BJ (cell line): ENCODE measurements at regions not wholly inside any gene's neighbourhood (a gene's known extent, or its start where the extent isn't known, plus 50 kb on each side); places are given as distances from the start of the nearest gene placed in this dataset.

Source experiments
- CTCF ChIA-PET: fragments of 350-600 bp; formaldehyde crosslinking; extraction: SDS; loops from one replicate; lab custom pipeline; 2021; ENCODE audit warnings: antibody characterized with exemption, inconsistent platforms; lab: Yijun Ruan, JAX
- POLR2A ChIA-PET: fragments of 300-600 bp; sonication (Branson Sonifier 250); formaldehyde crosslinking; extraction: SDS; loops from one replicate; lab custom pipeline; 2021; ENCODE audit warnings: antibody characterized with exemption; lab: Charles Lee
- DNase-seq: peaks from one replicate; pipeline ENCODE4 v3.0.0-alpha.2; 2011; ENCODE audit warnings: low read depth
- H3K27me3 ChIP-seq: 2 replicates; pipeline ENCODE4 v1.6.0; 2011; ENCODE audit warnings: low read length; ENCODE audit not compliant: control insufficient read depth, insufficient read depth
- H3K36me3 ChIP-seq: 2 replicates; pipeline ENCODE4 v1.5.1; 2011; ENCODE audit warnings: low read length; ENCODE audit not compliant: control insufficient read depth, insufficient read depth
- H3K4me3 ChIP-seq: 2 replicates; pipeline ENCODE4 v1.5.1; 2011; ENCODE audit warnings: low read depth, mild to moderate bottlenecking, control low read depth, low read length
- CTCF ChIP-seq: IDR thresholded peaks from 2 replicates; pipeline ENCODE4 v1.5.1; 2011; ENCODE audit warnings: low read depth, mild to moderate bottlenecking, control low read depth, inconsistent platforms, low read length, moderate library complexity; ENCODE audit not compliant: insufficient read depth

DNA sequence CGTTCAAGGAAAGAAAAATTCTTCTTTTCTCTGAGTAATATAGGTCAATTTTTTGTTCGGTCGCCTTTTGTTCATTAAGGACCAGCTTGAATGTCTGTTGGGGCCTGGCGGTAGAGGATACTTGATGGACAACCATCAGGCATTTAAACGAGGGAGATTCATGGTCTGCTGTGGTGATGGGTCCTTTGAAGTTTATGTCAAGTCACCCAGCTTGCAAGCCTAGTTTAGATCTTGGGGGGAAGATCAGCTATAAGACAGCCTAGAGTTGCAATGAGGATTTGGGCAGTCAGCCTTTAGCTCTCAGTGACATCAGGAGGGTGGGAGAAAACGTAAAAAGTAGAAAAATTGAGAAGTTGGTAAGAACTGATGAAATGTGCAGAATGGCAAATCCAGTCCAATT lies 80.2 kb upstream of the SPRY4 start:
- Histone ChIP-seq H3K27me3 (no peaks in the 10 kb centered on the region), H3K36me3 (no peaks in the 10 kb centered on the region), H3K4me3 (no peak overlapping the region)
- no peak for DNase-seq
- POLR2A ChIA-PET, result no interaction called here
- CTCF ChIA-PET, result interaction anchor here (1.0 kb wide), 1 partner anchor 9 kb away, joined by 3 read pairs; no protein-coding TSS in a partner anchor
- TF ChIP-seq CTCF, result no peak

- DNase-seq, result no peak
- Histone ChIP-seq H3K36me3 (no peaks in the 10 kb centered on the region), H3K4me3 (no peak overlapping the region), H3K27me3 (no peaks in the 10 kb centered on the region)
- POLR2A ChIA-PET, result no interaction called here
- CTCF ChIA-PET, result interaction anchor here (1.4 to 1.6 kb wide), 2 partner anchors 14 to 17 kb away, joined by 3 read pairs; no protein-coding TSS in a partner anchor
- no peak for TF ChIP-seq CTCF
Measured at GRCh38 chr5:142404046-142404477, 79.2 kb upstream of the SPRY4 start.

GRCh38 chr5:142403583-142403982 lies 78.8 kb upstream of the SPRY4 start:
- Histone ChIP-seq H3K36me3 (no peaks in the 10 kb centered on the region), H3K4me3 (no peak overlapping the region), H3K27me3 (no peaks in the 10 kb centered on the region)
- ChIA-PET CTCF (interaction anchor here (1.4 to 1.6 kb wide), 2 partner anchors 14 to 17 kb away, joined by 3 read pairs; no protein-coding TSS in a partner anchor), POLR2A (no interaction called here)
- DNase-seq, result no peak
- no peak for TF ChIP-seq CTCF

DNA sequence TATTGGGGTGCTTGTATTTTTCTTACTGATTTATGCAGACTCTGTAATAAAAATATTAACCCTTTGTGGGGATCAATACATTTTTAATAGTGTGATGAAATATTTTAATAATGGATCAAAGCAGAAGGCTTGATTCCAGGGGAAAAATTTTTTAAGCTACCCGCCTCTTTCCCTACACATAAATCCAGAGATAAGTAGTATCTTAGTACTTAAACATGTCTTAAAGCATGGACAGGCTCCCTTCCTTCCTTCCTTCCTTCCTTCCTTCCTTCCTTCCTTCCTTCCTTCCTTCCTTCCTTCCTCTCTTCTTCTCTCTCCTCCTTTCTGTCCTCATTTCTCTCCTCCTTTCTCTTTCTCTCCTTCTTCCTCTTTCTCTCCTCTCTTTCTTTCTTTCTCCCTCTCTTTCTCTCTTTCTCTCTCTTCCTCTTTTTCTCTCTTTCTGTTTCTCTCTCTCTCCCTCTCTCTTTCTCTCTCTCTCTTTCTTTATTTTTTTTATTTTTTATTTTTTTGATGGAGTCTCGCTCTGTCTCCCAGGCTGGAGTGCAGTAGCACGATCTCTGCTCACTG lies 78.0 kb upstream of the SPRY4 start:
- POLR2A ChIA-PET, result no interaction called here

DNA sequence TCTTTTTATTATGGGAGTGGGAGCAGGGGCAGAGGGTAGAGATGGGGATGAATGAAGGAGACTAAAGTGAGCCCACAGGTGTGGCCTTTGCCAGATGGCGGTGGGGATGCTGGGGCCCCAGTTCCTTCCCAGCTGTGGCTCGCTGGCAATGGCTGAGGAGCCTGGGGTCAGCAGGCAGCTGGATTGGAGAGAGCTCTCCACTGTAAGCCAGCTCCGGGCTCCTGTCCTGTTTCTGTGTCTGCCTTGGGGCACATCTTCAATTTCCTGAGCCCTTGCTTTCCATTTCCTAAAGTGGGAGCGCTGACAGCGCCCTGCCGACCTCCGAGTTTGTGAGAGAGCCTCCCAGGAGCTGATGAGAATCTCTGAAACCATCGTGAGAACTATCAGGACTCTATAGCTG lies 75.6 kb upstream of the SPRY4 start:
- POLR2A ChIA-PET, result no interaction called here
- Histone ChIP-seq H3K27me3 (no peaks in the 10 kb centered on the region), H3K36me3 (no peaks in the 10 kb centered on the region), H3K4me3 (no peak overlapping the region)
- DNase-seq, result no peak
- TF ChIP-seq CTCF, result no peak
- CTCF ChIA-PET, result interaction anchor here (1.1 to 1.3 kb wide), 2 partner anchors 8 to 10 kb away, joined by 3 read pairs; no protein-coding TSS in a partner anchor

More for the DNA sequence above, 78.0 kb upstream of the SPRY4 start:
- H3K27me3 ChIP-seq, result no peaks in the 10 kb centered on the region
- no peak for TF ChIP-seq CTCF
- no peaks in the 10 kb centered on the region for H3K36me3 ChIP-seq
- no peak for DNase-seq
- CTCF ChIA-PET, result interaction anchor here (0.8 to 1.6 kb wide), 3 partner anchors 13 to 18 kb away, joined by 3 to 4 read pairs (median 3); no protein-coding TSS in a partner anchor
- no peak overlapping the region for H3K4me3 ChIP-seq
